Liver (tissue), 8 donors: ENCODE measurements at regions not wholly inside any gene's neighbourhood (a gene's known extent, or its start where the extent isn't known, plus 50 kb on each side); places are given as distances from the start of the nearest gene placed in this dataset.

Source experiments
- DNase-seq: peaks from one replicate; pipeline ENCODE4 v3.0.0-alpha.2; 2017; ENCODE audit warnings: low spot score
- H3K27ac ChIP-seq, 2 donors: one replicate each; pipeline ENCODE4 v1.7.0; 2013; ENCODE audit warnings: inconsistent platforms in 2 of 2, low read length in 2 of 2, control low read depth in 1 of 2, low read depth in 1 of 2, mild to moderate bottlenecking in 1 of 2
- H3K27me3 ChIP-seq, 4 donors: one replicate each; pipeline versions ENCODE4 v1.6.1 to v1.7.0; 2013; ENCODE audit warnings: low read length in 3 of 4, inconsistent platforms in 1 of 4, mild to moderate bottlenecking in 1 of 4, moderate library complexity in 1 of 4; ENCODE audit not compliant: control insufficient read depth in 4 of 4, insufficient read depth in 4 of 4
- H3K36me3 ChIP-seq, 4 donors: one replicate each; pipeline versions ENCODE4 v1.6.1 to v1.7.0; 2013; ENCODE audit warnings: low read length in 3 of 4, mild to moderate bottlenecking in 3 of 4, low read depth in 1 of 4, moderate library complexity in 1 of 4; ENCODE audit not compliant: control insufficient read depth in 4 of 4, insufficient read depth in 3 of 4
- H3K4me1 ChIP-seq, 4 donors: one replicate each; pipeline versions ENCODE4 v1.6.1 to v1.7.0; 2013; ENCODE audit warnings: low read length in 3 of 4, mild to moderate bottlenecking in 3 of 4, moderate library complexity in 1 of 4; ENCODE audit not compliant: control insufficient read depth in 4 of 4, insufficient read depth in 4 of 4
- H3K4me3 ChIP-seq, 3 donors: one replicate each; pipeline versions ENCODE4 v1.6.1 to v1.7.0; 2013; ENCODE audit warnings: low read length in 3 of 3, control low read depth in 1 of 3, low read depth in 1 of 3, mild to moderate bottlenecking in 1 of 3
- H3K9ac ChIP-seq, 2 donors: one replicate each; pipeline ENCODE4 v1.7.0; 2013; ENCODE audit warnings: low read length in 2 of 2, mild to moderate bottlenecking in 2 of 2, moderate library complexity in 2 of 2, control low read depth in 1 of 2, low read depth in 1 of 2
- H3K9me3 ChIP-seq, 4 donors: one replicate each; pipeline versions ENCODE4 v1.6.1 to v1.7.0; 2013; ENCODE audit warnings: low read length in 3 of 4; ENCODE audit not compliant: control insufficient read depth in 4 of 4
- ATF3 ChIP-seq: IDR thresholded peaks from 2 replicates; pipeline ENCODE4 v1.6.1; 2016; ENCODE audit warnings: antibody characterized with exemption
- CTCF ChIP-seq: fragments of 150-350 bp; IDR thresholded peaks from 2 replicates; pipeline ENCODE4 v1.5.1; 2017; ENCODE audit warnings: improper control_type of control experiment, low read depth, low read length; ENCODE audit not compliant: missing input control
- FOXA1 ChIP-seq: IDR thresholded peaks from 2 replicates; pipeline ENCODE4 v1.6.1; 2016; ENCODE audit warnings: antibody characterized with exemption
- FOXA2 ChIP-seq: IDR thresholded peaks from 2 replicates; pipeline ENCODE4 v1.6.1; 2016; ENCODE audit warnings: antibody characterized with exemption
- GABPA ChIP-seq, 2 donors: IDR thresholded peaks in 1 of 2; conservative IDR thresholded peaks in 1 of 2; 2 replicates each; pipeline ENCODE4 v1.6.1; 2016; ENCODE audit warnings: antibody characterized with exemption in 2 of 2, mild to moderate bottlenecking in 1 of 2, moderate library complexity in 1 of 2
- HNF4A ChIP-seq, 2 donors: conservative IDR thresholded peaks; 2 replicates each; pipeline ENCODE4 v1.6.1; 2016; ENCODE audit warnings: antibody characterized with exemption in 2 of 2, mild to moderate bottlenecking in 2 of 2
- HNF4G ChIP-seq: IDR thresholded peaks from 2 replicates; pipeline ENCODE4 v1.6.1; 2016; ENCODE audit warnings: antibody characterized with exemption
- JUND ChIP-seq, 2 donors: IDR thresholded peaks; 2 replicates each; pipeline ENCODE4 v1.6.1; 2016; ENCODE audit warnings: antibody characterized with exemption in 2 of 2
- NR2F2 ChIP-seq: IDR thresholded peaks from 2 replicates; pipeline ENCODE4 v1.6.1; 2016; ENCODE audit warnings: antibody characterized with exemption
- RAD21 ChIP-seq, 2 donors: IDR thresholded peaks; 2 replicates each; pipeline ENCODE4 v1.6.1; 2016; ENCODE audit warnings: antibody characterized with exemption in 2 of 2, mild to moderate bottlenecking in 2 of 2
- REST ChIP-seq: IDR thresholded peaks from 2 replicates; pipeline ENCODE4 v1.6.1; 2016; ENCODE audit warnings: antibody characterized with exemption, mild to moderate bottlenecking
- RXRA ChIP-seq, 2 donors: IDR thresholded peaks; 2 replicates each; pipeline ENCODE4 v1.6.1; 2017 to 2018; ENCODE audit warnings: antibody characterized with exemption in 2 of 2, mild to moderate bottlenecking in 1 of 2
- SP1 ChIP-seq: IDR thresholded peaks from 2 replicates; pipeline ENCODE4 v1.6.1; 2018; ENCODE audit warnings: antibody characterized with exemption, mild to moderate bottlenecking
- TAF1 ChIP-seq: conservative IDR thresholded peaks from 2 replicates; pipeline ENCODE4 v1.6.1; 2016; ENCODE audit warnings: antibody characterized with exemption, mild to moderate bottlenecking
- YY1 ChIP-seq: IDR thresholded peaks from 2 replicates; pipeline ENCODE4 v1.6.1; 2016; ENCODE audit warnings: antibody characterized with exemption, mild to moderate bottlenecking
- WGBS: extraction: QIAGEN DNeasy Blood & Tissue Kit; methylation state at CpG from one replicate; pipeline ENCODE4 v1.1.7; 2013; 5-methylcytosine and 5-hydroxymethylcytosine counted together
- TF ChIP-seq, protein P1 (sequence below): IDR thresholded peaks from 2 replicates; pipeline ENCODE4 v1.6.1; 2016; ENCODE audit warnings: antibody characterized with exemption
- TF ChIP-seq, protein P2 (sequence below): IDR thresholded peaks from 2 replicates; pipeline ENCODE4 v1.6.1; 2016; ENCODE audit warnings: antibody characterized with exemption
- donor health status: healthy.
- donor health status: healthy.
- donor health status: healthy.
- donor health status: healthy.
- donor health status: healthy.

DNA sequence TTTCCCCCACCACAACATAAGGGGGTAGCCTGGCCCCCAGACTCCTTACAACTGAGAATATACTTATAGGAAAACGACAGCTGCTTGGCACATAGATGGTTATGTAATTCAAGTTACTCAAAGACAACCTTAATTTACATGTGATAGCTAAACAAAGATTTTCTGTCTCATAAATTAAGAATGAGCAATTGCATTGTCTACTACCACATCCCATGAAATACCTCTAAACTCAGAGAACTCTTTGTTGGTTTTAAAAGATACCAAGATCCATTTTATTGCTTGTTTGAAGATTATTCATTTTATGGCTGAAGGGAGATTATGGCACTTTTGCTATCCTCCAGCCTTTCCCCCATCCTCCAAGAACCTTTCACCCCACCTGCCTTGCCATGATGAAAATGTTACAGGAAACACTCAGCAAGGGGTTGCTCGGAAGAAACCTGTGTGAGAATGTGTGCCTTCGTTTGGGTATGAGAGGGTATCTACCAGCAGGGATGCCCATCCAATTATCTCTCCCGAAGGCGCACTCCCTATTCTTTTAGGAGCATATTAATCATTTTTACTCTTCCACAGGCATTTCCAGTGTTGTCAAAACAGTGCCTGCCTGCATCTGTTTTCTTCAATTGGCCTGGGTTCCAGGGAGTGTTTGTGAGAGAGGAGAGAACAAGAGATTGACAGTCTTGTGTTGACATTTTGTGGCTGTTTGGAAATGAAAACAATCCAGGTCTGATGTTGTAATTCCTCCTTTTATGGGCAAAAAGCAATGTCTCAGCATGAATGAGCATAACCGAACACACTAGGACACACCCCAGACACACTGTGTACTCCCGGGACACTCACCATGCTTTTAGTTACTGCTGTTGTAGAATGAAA, 208.0 kb upstream of the ANKRD55 start:
- DNase-seq: no peak
- Histone ChIP-seq H3K9ac (no peak overlapping the region), H3K36me3 (no peaks in the 10 kb centered on the region), H3K9me3 (no peaks in the 10 kb centered on the region), H3K4me1 (no peaks in the 10 kb centered on the region), H3K4me3 (no peak overlapping the region), H3K27ac (no peak overlapping the region), H3K27me3 (no peaks in the 10 kb centered on the region)
- TF ChIP-seq TAF1 (no peak), GABPA (IDR thresholded peaks at IDR 0.05 in 1 of 2, conservative IDR thresholded peaks at IDR 0.05 in 1 of 2) (no peak), ATF3 (no peak), HNF4G (no peak), RXRA (IDR thresholded peaks at IDR 0.05) (no peak), HNF4A (conservative IDR thresholded peaks at IDR 0.05) (peak in 1 of 2 donors; percentile 14), SP1 (peak; percentile 43), RAD21 (IDR thresholded peaks at IDR 0.05) (peak in 1 of 2 donors; percentile 41), NR2F2 (no peak), JUND (IDR thresholded peaks at IDR 0.05) (no peak), CTCF (no peak), FOXA1 (no peak)
- TF ChIP-seq, protein P1, sequence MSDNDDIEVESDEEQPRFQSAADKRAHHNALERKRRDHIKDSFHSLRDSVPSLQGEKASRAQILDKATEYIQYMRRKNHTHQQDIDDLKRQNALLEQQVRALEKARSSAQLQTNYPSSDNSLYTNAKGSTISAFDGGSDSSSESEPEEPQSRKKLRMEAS: no peak
- WGBS: 69% methylated on average over 7 of the region's 7 CpGs

- Histone ChIP-seq H3K9me3 (no peaks in the 10 kb centered on the region), H3K27ac (no peak overlapping the region), H3K36me3 (no peaks in the 10 kb centered on the region), H3K4me3 (no peak overlapping the region), H3K4me1 (no peaks in the 10 kb centered on the region), H3K27me3 (no peaks in the 10 kb centered on the region), H3K9ac (no peak overlapping the region)
- no peak for TF ChIP-seq HNF4G
- TF ChIP-seq JUND (IDR thresholded peaks at IDR 0.05): no peak
- TF ChIP-seq RXRA (IDR thresholded peaks at IDR 0.05): no peak
- TF ChIP-seq, protein P2, sequence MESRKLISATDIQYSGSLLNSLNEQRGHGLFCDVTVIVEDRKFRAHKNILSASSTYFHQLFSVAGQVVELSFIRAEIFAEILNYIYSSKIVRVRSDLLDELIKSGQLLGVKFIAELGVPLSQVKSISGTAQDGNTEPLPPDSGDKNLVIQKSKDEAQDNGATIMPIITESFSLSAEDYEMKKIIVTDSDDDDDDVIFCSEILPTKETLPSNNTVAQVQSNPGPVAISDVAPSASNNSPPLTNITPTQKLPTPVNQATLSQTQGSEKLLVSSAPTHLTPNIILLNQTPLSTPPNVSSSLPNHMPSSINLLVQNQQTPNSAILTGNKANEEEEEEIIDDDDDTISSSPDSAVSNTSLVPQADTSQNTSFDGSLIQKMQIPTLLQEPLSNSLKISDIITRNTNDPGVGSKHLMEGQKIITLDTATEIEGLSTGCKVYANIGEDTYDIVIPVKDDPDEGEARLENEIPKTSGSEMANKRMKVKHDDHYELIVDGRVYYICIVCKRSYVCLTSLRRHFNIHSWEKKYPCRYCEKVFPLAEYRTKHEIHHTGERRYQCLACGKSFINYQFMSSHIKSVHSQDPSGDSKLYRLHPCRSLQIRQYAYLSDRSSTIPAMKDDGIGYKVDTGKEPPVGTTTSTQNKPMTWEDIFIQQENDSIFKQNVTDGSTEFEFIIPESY: no peak
- no peak for TF ChIP-seq FOXA2
- TF ChIP-seq TAF1: no peak
- TF ChIP-seq GABPA (IDR thresholded peaks at IDR 0.05 in 1 of 2, conservative IDR thresholded peaks at IDR 0.05 in 1 of 2): no peak
- TF ChIP-seq SP1: no peak
- TF ChIP-seq YY1: no peak
- TF ChIP-seq RAD21 (IDR thresholded peaks at IDR 0.05): no peak
- no peak for TF ChIP-seq ATF3
- TF ChIP-seq NR2F2: no peak
- TF ChIP-seq, protein P1: no peak
- TF ChIP-seq REST: no peak
- 90% methylated on average over 3 of the region's 3 CpGs for WGBS
- DNase-seq: no peak
Measured at GRCh38 chr5:56434986-56435385, 201.9 kb upstream of the ANKRD55 start.
